NCI-H460 (cell line): ENCODE measurements at regions not wholly inside any gene's neighbourhood (a gene's known extent, or its start where the extent isn't known, plus 50 kb on each side); places are given as distances from the start of the nearest gene placed in this dataset.

ENCODE experiments used
- DNase-seq: peaks from one replicate; pipeline ENCODE4 v3.0.0-alpha.2; 2016; ENCODE audit warnings: low read depth; ENCODE audit errors: extremely low read depth

DNA sequence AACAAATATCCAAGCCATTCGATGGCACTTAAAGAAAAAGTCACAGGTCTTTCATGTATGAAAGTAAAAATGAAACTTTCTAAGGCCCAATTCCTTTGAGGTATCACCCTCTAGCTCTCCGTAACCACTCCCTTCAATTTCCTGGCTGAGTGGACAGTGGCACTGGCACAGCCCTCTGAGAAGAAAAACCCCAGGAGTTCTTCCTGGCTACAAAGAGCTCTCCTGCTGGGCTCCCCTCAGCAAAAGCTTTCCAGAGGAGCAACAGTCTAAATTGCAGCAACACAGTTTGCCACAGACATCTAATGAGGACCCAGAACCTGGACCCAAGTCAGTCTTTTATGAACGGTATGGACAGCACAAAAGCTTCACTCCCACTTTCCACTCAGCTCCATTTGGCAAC lies 71.8 kb downstream of the FUNDC1 start:
- DNase-seq = no peak

DNA sequence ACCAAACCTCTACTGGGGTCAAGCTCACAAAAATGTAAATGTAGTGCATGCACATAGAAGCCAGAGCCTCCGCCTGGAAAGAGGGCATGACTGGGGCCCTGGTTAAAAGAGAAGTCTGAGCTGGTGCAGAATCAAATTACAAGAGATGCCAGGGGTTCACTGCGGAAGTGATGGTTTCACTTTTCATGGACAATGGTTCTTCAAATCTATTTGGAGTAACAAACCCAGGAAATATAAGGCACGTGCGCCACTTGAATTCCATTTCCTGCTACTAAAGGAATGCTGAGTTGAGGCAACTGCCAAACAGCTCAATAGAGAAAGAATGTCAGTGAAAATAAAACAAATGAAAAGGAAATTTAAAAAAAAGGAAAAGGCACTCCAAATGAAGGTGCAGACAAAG lies 79.8 kb downstream of the FUNDC1 start:
- no peak for DNase-seq

DNA sequence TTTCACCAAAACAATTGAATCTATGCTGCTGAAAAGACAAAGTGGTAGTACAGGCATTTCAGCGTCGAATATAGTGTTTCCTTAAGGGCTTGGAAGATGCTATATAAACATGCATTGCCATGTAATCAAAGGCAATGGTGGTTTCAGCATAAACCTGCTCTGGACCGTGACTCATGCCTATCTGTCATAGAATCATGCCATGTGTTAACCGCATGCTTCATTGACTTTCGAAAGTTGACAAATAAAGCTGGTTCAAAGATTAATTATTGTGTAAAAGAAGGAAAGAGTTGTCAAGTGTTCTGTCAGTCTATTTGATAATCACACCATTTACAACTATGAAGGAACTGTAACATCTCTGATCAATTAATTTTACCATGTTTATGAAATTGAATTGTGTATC lies 83.2 kb downstream of the FUNDC1 start:
- no peak for DNase-seq

DNA sequence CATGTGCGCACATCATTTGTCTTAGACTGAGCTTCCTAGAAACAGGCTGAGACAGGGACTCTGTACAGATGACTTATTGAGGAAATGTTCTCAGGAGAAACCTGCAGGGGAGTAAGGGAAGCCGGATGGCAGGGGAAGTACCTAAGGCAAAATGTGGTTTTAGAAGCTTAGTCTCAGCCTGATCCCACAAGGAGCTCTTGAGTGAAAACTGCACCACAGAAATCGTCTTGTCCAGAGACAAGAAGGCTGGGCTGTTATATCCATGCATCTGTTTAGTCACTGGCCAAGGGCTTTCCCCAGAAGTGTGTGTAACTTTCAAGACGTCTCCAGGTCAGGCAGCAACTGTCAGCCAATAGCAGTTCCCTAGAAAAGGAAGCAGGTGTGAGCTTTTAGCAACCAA lies 86.0 kb downstream of the FUNDC1 start:
- DNase-seq = no peak

DNA sequence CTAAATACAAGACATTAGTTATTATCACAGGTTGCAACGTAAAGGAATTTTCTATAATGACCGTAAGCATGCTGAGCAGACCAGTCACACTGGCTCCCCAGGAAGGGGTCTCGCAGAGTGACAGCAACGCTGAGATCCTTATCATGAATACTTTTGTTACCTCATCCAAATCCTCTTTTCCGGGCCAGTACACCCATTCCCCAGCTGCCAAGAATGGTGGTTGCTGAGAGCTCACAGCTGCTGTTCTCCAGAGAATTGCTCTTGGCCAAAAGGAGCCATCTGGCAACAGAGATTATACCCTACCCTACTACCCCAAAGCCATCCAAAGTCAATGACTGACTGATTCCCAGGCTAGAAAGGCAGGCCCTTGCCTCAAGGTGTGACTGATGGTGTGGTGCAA lies 91.6 kb downstream of the FUNDC1 start:
- no peak for DNase-seq

DNA sequence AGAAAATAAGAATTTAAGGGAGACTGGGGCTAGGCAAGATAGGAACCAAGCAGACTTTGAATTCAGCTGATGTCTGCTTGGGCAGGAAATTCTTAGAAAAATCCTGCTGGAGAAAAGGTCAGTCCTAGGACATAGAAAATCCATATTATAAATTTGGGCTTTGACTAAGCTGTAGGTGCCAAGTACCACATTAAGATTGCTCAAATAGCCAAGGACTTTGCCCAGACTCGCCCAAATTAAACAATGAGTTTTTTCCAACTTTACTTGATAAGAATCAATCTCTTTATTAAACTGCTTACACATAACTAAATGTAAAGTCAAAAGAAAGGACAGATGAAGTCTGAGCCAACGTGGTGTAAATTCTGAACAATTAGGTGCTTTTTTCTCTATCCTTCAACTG lies 95.4 kb downstream of the FUNDC1 start:
- DNase-seq = no peak

DNA sequence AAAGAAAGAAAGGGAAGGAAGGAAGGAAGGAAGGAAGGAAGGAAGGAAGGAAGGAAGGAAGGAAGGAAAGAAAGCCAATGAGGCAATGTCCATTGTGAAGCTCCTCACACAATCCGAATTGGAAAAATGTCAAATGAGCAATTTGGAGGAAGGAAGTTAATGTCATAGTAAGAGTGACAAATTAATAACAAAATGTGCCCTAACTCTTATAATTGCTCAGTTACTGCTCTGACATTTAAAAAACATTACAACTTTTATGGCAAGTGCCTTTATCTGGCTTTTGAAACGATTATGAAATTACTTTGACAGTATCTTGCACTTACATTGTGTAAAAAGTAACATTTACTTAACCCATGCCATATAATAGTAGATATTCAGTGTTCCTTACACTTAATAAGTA lies 96.5 kb upstream of the EFHC2 start:
- no peak for DNase-seq

DNA sequence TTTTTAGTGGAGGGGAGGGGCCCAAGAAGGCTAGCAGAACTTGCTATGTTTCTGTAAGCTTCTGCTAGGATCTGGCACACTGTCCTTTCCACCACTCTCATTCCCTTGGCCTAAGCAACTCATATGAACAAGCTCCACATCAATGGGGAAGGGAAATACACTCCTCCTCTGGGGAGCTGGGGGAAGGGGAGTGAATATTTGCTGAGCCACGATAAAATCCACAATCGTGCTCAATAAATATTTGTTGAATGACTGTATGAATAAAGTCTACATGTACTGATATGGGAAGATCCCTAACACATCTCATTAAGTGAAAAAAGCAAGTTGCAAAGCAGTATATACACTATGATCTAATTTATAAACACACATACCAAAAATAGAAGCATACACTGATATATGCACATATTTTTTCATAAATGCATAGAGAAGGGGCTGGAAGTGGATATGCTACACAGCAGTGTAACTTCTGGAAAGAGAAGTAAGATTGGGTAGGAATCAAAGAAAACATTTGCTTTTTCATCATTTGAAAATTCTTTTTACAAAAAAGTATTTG lies 95.8 kb upstream of the EFHC2 start:
- no peak for DNase-seq

DNA sequence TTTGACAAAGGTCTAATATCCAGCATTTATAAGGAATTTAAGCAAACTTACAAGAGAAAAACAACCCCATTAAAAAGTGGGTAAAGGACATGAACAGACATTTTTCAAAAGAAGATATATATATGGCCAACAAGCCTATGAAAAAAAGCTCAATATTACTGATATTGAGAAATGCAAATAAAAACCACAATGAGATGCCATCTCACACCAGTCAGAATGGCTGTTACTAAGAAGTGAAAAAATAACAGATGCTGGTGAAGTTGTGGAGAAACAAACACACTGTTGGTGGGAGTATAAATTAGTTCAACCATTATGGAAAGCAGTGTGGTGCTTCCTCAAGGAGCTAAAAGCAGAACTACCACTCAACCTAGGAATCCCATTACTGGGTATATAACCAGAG lies 91.6 kb upstream of the EFHC2 start:
- no peak for DNase-seq

DNA sequence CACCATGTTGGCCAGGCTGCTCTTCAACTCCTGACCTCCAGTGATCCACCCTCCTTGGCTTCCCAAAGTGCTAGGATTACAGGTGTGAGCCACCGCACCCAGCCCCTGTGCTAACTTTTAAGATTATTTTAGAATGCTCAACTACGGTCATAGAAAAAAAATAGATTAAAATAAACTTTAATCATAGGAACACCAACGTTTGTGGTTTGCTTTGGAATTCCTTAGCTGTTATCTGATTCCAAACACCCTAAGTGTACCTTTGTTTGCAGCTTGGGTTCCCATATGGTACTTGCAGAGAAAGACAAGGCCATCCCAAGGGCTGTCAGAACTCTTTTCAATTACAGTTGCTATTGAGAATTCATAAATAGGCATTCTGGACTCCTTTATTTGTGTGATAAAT lies 90.1 kb upstream of the EFHC2 start:
- DNase-seq = no peak

DNA sequence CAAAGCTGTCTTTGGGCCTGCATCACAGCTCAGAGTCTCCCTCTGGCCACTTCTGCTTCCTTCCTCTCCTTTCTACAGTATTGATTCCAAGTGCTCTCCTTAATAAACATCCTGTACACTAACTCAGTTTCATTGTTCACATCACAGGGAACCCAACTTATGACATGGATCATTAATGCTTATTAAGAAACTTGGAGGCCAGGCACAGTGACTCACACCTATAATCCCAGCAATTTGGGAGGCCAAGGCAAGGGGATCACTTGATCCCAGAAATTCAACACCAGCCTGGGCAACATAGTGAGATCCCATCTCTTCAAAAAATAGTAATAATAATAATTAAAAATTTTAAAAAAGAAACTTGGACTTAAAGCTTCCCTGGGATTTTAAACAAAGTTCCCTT lies 89.2 kb upstream of the EFHC2 start:
- peak; percentile 38 for DNase-seq

DNA sequence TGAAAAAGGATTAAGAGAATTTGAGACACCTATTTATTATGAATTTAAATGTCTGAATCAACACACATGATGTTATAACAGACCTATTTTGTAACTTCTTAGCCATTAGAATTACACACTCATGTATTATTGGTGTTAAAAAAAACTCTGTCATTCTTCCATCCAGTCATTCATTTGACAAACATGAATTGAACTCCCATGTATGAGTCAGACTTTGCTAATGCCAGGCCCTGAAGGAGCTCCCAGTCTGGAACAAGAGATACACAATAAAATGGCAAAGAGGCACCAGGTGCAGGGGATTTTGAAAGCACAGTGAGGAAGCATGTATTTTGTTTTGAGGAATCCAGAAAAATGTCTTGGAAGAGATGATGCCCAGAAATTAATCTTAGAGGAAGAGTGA lies 87.7 kb upstream of the EFHC2 start:
- DNase-seq = no peak

DNA sequence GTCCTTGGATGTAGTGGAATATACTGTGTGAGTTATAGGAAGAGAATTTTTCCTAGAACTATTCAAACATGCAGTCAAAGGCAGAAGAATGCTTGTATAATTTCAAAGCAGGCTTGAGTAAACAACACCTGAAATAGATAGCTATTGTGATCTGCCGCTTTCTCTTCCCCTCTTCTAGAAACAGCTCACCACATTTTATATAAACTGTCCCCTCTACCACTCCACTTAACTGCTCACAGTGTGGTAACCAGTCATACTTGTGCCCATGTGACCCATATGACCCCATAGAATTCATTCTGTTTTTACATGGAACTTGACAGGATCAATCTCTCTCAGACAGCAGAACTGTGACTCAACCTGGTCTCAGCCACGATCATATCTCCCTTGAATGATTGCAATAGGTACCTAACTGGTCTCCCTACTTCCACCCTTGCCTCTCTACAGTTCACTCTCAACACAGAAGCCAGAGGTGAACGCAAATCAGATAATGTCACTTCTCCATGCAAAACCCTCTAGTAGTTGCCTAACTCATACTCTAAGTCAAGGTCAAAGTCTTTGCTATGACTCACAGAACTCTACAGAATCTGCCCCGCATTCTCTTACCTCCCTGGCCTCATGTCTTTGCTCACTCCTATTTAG lies 85.6 kb upstream of the EFHC2 start:
- DNase-seq = no peak

DNA sequence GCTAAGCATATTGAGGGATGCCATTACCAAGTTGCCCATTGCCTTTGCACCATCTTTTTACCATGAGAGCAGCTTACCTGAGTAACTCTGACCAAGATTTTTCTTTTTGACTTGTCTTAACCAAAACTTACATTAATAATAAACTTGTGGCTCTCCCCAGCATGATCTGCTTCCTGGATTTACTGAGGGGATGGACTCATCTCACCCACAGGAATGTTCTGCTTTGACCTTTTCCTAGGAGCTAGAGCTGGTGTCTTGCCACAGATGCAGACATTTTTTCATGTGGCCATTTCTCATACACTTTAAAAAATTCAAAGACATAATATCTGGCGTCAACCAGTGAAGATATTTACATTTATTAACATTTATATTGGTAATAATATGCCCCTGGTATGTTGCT lies 79.2 kb upstream of the EFHC2 start:
- DNase-seq = no peak

DNA sequence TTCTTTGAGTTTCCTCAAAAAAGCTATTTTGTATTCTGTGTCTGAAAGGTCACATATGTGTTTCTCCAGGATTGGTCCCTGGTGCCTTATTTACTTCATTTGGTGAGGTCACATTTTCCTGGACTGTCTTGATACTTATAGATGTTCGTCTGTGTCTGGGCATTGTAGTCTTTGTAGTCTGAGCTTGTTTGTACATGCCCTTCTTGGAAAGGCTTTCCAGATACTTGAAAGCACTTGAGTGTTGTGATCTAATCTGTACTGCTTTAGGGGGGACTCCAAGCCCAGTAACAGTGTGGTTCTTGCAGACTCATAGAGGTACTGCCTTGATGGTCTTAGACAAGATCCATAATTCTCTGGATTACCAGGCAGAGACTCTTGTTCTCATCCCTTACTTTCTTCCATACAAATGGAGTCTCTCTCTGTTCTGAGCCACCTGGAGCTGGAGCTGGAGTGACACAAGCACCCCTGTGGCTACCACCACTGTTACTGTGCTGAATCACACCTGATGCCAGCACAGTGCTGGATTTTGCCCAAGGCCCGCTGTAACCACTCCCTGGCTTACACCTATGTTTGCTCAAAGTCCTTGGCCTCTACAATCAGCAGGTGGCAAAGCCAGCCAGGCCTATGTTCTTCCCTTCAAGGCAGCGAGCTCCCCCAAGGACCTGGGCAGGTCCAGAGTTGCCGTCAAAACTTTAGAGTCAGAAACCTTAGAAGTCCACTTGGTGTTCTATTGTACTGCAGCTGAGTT lies 72.3 kb upstream of the EFHC2 start:
- DNase-seq = no peak

DNA sequence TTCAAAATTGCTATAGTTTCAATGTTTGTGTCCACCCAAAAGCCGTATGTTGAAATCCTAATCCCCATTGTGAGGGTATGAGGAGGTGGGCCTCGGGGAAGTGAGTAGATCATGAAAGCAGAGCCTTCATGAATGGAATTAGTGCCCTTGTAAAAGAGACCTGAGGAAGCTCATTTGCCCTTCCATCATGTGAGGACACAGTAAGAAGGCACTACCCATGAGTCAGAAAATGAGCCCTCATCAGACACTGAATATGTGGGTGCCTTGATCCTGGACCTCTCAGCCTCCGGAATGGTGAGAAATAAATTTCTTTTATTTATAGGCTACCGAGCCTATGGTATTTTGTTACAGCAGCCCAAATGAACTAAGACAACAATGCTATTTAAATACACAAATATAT lies 57.7 kb upstream of the EFHC2 start:
- no peak for DNase-seq

DNA sequence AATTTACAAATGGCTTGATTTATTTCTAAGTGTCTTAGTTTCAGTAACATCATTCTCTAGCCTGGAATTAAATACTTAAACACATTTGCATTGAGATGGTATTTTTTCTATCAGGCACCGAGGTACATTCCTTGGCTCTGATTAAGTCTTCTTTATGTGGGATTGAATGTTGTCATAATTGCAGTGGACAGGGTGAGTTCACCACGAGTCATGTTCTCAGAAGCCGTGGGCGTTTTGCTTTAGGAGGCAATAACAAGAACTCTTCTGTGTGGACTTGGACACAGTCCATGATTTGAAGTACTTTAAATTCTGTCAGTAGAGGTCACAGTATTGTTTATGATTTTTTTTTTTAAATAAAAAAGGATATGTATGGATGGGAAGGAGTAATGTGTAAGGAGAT lies 57.1 kb upstream of the EFHC2 start:
- DNase-seq = peak; percentile 2

DNA sequence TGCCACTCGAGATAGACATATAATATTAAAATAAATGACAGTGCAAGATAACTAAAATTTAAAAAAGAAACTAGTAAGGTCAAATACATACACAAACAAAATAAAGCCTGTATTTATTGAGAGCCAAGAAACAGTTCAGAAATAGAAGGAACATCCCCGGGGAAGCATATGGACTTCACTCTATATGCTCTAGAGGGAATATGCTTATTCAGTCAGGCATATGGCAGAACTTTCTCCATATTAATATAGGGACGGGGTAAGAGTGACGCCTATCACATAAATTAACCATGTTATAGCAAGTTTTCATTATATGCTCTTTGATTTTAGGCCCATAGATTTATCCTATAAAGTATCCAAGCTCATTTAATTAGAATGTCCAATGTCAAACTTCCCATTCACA lies 56.7 kb upstream of the EFHC2 start:
- no peak for DNase-seq
